ENCODE measurements at regions not wholly inside any gene's neighbourhood (a gene's known extent, or its start where the extent isn't known, plus 50 kb on each side); places are given as distances from the start of the nearest gene placed in this dataset.

DNA sequence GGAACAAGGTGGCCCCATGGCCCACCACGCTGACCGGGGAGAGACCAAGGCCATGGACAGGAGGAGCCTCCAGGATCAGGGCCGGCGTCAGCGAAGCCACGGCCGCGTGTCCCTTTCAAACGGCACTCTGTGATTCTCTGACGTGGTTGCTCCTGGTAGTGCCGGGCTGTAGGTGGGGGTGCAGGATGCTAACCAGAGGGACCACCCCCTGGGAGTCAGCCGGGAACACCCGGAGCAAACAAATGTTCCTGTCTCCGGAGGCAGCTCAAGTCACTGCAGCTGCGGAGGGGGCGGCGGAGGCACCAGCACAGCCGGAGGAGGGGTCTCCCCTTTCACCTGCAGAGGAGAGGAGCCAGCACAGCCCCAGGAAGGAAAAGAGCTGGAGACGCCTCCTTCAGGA lies 750.6 kb upstream of the SALL3 start:
- TF ChIP-seq, protein P1, sequence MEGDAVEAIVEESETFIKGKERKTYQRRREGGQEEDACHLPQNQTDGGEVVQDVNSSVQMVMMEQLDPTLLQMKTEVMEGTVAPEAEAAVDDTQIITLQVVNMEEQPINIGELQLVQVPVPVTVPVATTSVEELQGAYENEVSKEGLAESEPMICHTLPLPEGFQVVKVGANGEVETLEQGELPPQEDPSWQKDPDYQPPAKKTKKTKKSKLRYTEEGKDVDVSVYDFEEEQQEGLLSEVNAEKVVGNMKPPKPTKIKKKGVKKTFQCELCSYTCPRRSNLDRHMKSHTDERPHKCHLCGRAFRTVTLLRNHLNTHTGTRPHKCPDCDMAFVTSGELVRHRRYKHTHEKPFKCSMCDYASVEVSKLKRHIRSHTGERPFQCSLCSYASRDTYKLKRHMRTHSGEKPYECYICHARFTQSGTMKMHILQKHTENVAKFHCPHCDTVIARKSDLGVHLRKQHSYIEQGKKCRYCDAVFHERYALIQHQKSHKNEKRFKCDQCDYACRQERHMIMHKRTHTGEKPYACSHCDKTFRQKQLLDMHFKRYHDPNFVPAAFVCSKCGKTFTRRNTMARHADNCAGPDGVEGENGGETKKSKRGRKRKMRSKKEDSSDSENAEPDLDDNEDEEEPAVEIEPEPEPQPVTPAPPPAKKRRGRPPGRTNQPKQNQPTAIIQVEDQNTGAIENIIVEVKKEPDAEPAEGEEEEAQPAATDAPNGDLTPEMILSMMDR (IDR thresholded peaks at IDR 0.05; ENCODE audit: low read length, missing control alignments) = no peak

GRCh38 chr18:78230911-78231310 lies 748.7 kb upstream of the SALL3 start:
- TF ChIP-seq, protein P1 (IDR thresholded peaks at IDR 0.05; ENCODE audit: low read length, missing control alignments) = no peak
- no peak for DNase-seq (ENCODE audit: low read depth)
- no peak overlapping the region for H3K4me3 ChIP-seq (replicated peaks; ENCODE audit: low read depth, low read length)

More for the DNA sequence above, 750.6 kb upstream of the SALL3 start:
- DNase-seq (ENCODE audit: low read depth) = no peak
- H3K4me3 ChIP-seq (replicated peaks; ENCODE audit: low read depth, low read length) = no peak overlapping the region

DNA sequence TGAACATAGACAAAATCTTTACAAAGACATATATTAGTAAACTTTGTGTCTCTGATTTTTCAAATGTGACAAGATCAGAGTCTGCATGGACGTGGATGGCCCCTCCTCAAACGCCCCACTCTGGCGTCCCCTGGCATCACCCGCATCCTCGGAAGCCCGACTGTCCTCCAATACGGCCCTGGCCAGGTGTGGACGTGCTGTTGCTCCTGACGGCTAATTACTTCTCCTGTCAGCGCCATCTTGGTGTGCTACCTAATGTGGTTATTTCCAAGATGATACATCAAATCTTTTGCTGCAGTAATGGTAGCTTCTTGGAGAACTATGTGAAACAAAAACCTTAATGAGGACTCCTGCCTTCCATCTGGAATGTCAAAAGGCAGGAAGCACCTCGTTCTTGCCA lies 747.4 kb upstream of the SALL3 start:
- H3K4me3 ChIP-seq (replicated peaks; ENCODE audit: low read depth, low read length) = no peak overlapping the region
- TF ChIP-seq, protein P1 (IDR thresholded peaks at IDR 0.05; ENCODE audit: low read length, missing control alignments) = no peak

DNA sequence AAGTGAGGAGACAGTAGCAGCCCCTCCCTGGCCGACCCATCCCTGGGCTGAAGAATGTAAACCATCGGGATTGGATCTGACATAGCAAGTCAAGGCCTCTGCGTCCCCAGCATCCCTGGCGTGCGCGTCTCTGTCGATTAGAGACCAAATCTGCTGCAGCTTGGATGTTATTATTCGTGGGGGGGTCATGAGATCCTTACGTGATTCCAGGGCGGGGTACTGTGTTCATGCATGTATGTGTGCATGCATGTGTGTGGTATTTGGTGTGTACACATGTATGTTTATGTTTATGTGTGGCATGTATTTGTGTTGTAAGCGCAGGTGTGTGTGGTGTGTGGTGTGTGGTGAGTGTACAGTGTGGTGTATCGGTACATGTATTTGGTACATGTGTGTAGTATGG lies 741.8 kb upstream of the SALL3 start:
- TF ChIP-seq, protein P1 (IDR thresholded peaks at IDR 0.05; ENCODE audit: low read length, missing control alignments) = no peak
- no peak for DNase-seq (ENCODE audit: low read depth)
- no peak overlapping the region for H3K4me3 ChIP-seq (replicated peaks; ENCODE audit: low read depth, low read length)

More for the DNA sequence above, 747.4 kb upstream of the SALL3 start:
- DNase-seq (ENCODE audit: low read depth) = no peak

- no peak overlapping the region for H3K4me3 ChIP-seq (replicated peaks; ENCODE audit: low read depth, low read length)
- TF ChIP-seq, protein P1 (IDR thresholded peaks at IDR 0.05; ENCODE audit: low read length, missing control alignments) = no peak
- DNase-seq (ENCODE audit: low read depth) = no peak
Measured at GRCh38 chr18:78238404-78239089, 741.1 kb upstream of the SALL3 start.

GRCh38 chr18:78239090-78239457 lies 740.5 kb upstream of the SALL3 start:
- TF ChIP-seq, protein P1 (IDR thresholded peaks at IDR 0.05; ENCODE audit: low read length, missing control alignments) = no peak
- no peak overlapping the region for H3K4me3 ChIP-seq (replicated peaks; ENCODE audit: low read depth, low read length)
- DNase-seq (ENCODE audit: low read depth) = no peak

- TF ChIP-seq, protein P1 (IDR thresholded peaks at IDR 0.05; ENCODE audit: low read length, missing control alignments) = no peak
- no peak overlapping the region for H3K4me3 ChIP-seq (replicated peaks; ENCODE audit: low read depth, low read length)
- no peak for DNase-seq (ENCODE audit: low read depth)
Measured at GRCh38 chr18:78240101-78240500, 739.5 kb upstream of the SALL3 start.

Data from fibroblast of pulmonary artery (primary cell).